Karpas-422 (cell line): ENCODE measurements at regions not wholly inside any gene's neighbourhood (a gene's known extent, or its start where the extent isn't known, plus 50 kb on each side); places are given as distances from the start of the nearest gene placed in this dataset.
"Not testable (repeated sequence)": the region's sequence is repeated elsewhere in the genome, so short reads cannot be mapped to it uniquely, and the experiment has no call there.

Experiments
- DNase-seq: peaks from one replicate; pipeline ENCODE4 v3.0.0-alpha.2; 2015
- H2AFZ ChIP-seq: fragments of 200-600 bp; sonication (generic); 2 replicates; pipeline ENCODE4 v1.6.1; 2014; ENCODE audit warnings: antibody characterized with exemption, low read length, mixed read lengths
- H3K27ac ChIP-seq: fragments of 200-600 bp; sonication (generic); 2 replicates; pipeline ENCODE4 v1.5.1; 2014; ENCODE audit warnings: mild to moderate bottlenecking, low read length, moderate library complexity
- H3K27me3 ChIP-seq: fragments of 200-600 bp; sonication (generic); 2 replicates; pipeline ENCODE4 v1.6.1; 2014; ENCODE audit warnings: low read length, mixed read lengths
- H3K36me3 ChIP-seq: fragments of 200-600 bp; sonication (generic); 2 replicates; pipeline ENCODE4 v1.6.1; 2014; ENCODE audit warnings: low read length, mixed read lengths; ENCODE audit not compliant: insufficient read depth
- H3K4me1 ChIP-seq: fragments of 200-600 bp; sonication (generic); 2 replicates; pipeline ENCODE4 v1.6.1; 2014; ENCODE audit warnings: mild to moderate bottlenecking, low read length, mixed read lengths
- H3K4me2 ChIP-seq: fragments of 200-600 bp; sonication (generic); 2 replicates; pipeline ENCODE4 v1.6.1; 2014; ENCODE audit warnings: low read length, low read depth, mild to moderate bottlenecking; ENCODE audit not compliant: poor library complexity, severe bottlenecking
- H3K4me3 ChIP-seq: fragments of 200-600 bp; sonication (generic); 2 replicates; pipeline ENCODE4 v1.5.1; 2014; ENCODE audit warnings: mild to moderate bottlenecking, antibody characterized with exemption, low read length, mixed read lengths
- H3K79me2 ChIP-seq: fragments of 200-600 bp; sonication (generic); 2 replicates; pipeline ENCODE4 v1.6.1; 2014; ENCODE audit warnings: mild to moderate bottlenecking, low read length, mixed read lengths
- H3K9ac ChIP-seq: fragments of 200-600 bp; sonication (generic); 2 replicates; pipeline ENCODE4 v1.6.0; 2014; ENCODE audit warnings: low read length
- H3K9me2 ChIP-seq: fragments of 200-600 bp; sonication (generic), shearing (Covaris generic); replicated peaks from 2 replicates; pipeline ENCODE4 v1.6.0; 2014; ENCODE audit warnings: mild to moderate bottlenecking, low read length, moderate library complexity; ENCODE audit not compliant: insufficient read depth
- H3K9me3 ChIP-seq: fragments of 300-700, 200-600 bp; sonication (generic); 2 replicates; pipeline ENCODE4 v1.6.1; 2014; ENCODE audit warnings: low read length, mixed read lengths
- H4K20me1 ChIP-seq: fragments of 200-600 bp; sonication (generic); 2 replicates; pipeline ENCODE4 v1.6.1; 2014; ENCODE audit warnings: mild to moderate bottlenecking, antibody characterized with exemption, low read length, low read depth; ENCODE audit not compliant: insufficient read depth

- H4K20me1 ChIP-seq, result no peaks in the 10 kb centered on the region
- no peak overlapping the region for H3K9ac ChIP-seq
- no peak for DNase-seq
- no peaks in the 10 kb centered on the region for H3K79me2 ChIP-seq
- H3K4me2 ChIP-seq, result no peak overlapping the region
- H3K9me3 ChIP-seq, result peaks cover 16% of the 10 kb centered on the region; the same call in 1 of the 2 replicates
- no peaks in the 10 kb centered on the region for H3K27me3 ChIP-seq
- H3K36me3 ChIP-seq, result no peaks in the 10 kb centered on the region
- no peak overlapping the region for H2AFZ ChIP-seq
- H3K27ac ChIP-seq, result no peak overlapping the region
- no peak overlapping the region for H3K4me3 ChIP-seq
- no peaks in the 10 kb centered on the region for H3K4me1 ChIP-seq
- no peaks in the 10 kb centered on the region for H3K9me2 ChIP-seq
Observed at GRCh38 chrX:96575011-96575410, 109.6 kb upstream of the DIAPH2 start.

GRCh38 chrX:96576368-96576767 lies 108.3 kb upstream of the DIAPH2 start:
- H3K9ac ChIP-seq, result no peak overlapping the region
- H3K9me2 ChIP-seq, result no peaks in the 10 kb centered on the region
- H2AFZ ChIP-seq, result no peak overlapping the region
- H4K20me1 ChIP-seq, result no peaks in the 10 kb centered on the region
- H3K36me3 ChIP-seq, result no peaks in the 10 kb centered on the region
- DNase-seq, result no peak
- H3K9me3 ChIP-seq, result peaks cover 13% of the 10 kb centered on the region; the same call in 1 of the 2 replicates
- H3K27ac ChIP-seq, result no peak overlapping the region
- no peak overlapping the region for H3K4me3 ChIP-seq
- no peak overlapping the region for H3K4me2 ChIP-seq
- no peaks in the 10 kb centered on the region for H3K27me3 ChIP-seq
- no peaks in the 10 kb centered on the region for H3K4me1 ChIP-seq
- H3K79me2 ChIP-seq, result no peaks in the 10 kb centered on the region

GRCh38 chrX:96578781-96579180 lies 105.9 kb upstream of the DIAPH2 start:
- no peak overlapping the region for H3K9ac ChIP-seq
- H3K4me3 ChIP-seq, result no peak overlapping the region

GRCh38 chrX:96579252-96579651 lies 105.4 kb upstream of the DIAPH2 start:
- Histone ChIP-seq H2AFZ (no peak overlapping the region), H3K9me2 (no peaks in the 10 kb centered on the region), H3K4me1 (no peaks in the 10 kb centered on the region), H3K9ac (no peak overlapping the region), H4K20me1 (no peaks in the 10 kb centered on the region), H3K27ac (no peak overlapping the region), H3K36me3 (no peaks in the 10 kb centered on the region), H3K27me3 (no peaks in the 10 kb centered on the region), H3K9me3 (peaks cover 13% of the 10 kb centered on the region; the same call in 1 of the 2 replicates), H3K4me2 (no peak overlapping the region), H3K79me2 (no peaks in the 10 kb centered on the region), H3K4me3 (no peak overlapping the region)
- DNase-seq, result no peak

More at GRCh38 chrX:96578781-96579180, 105.9 kb upstream of the DIAPH2 start:
- DNase-seq, result no peak
- peaks cover 13% of the 10 kb centered on the region; the same call in 1 of the 2 replicates for H3K9me3 ChIP-seq
- H3K4me1 ChIP-seq, result no peaks in the 10 kb centered on the region
- no peaks in the 10 kb centered on the region for H3K27me3 ChIP-seq
- H3K4me2 ChIP-seq, result no peak overlapping the region
- H3K27ac ChIP-seq, result no peak overlapping the region
- no peaks in the 10 kb centered on the region for H3K36me3 ChIP-seq
- H2AFZ ChIP-seq, result no peak overlapping the region
- H4K20me1 ChIP-seq, result no peaks in the 10 kb centered on the region
- no peaks in the 10 kb centered on the region for H3K9me2 ChIP-seq
- H3K79me2 ChIP-seq, result no peaks in the 10 kb centered on the region

GRCh38 chrX:96590403-96590802 lies 94.2 kb upstream of the DIAPH2 start:
- Histone ChIP-seq H3K9me3 (peaks cover 4% of the 10 kb centered on the region; the same call in 1 of the 2 replicates), H3K27me3 (no peaks in the 10 kb centered on the region), H3K9ac (no peak overlapping the region), H3K4me1 (no peaks in the 10 kb centered on the region), H3K9me2 (no peaks in the 10 kb centered on the region), H3K79me2 (no peaks in the 10 kb centered on the region), H2AFZ (no peak overlapping the region), H3K4me2 (no peak overlapping the region), H3K27ac (no peak overlapping the region), H3K4me3 (no peak overlapping the region), H4K20me1 (no peaks in the 10 kb centered on the region), H3K36me3 (no peaks in the 10 kb centered on the region)
- DNase-seq, result no peak

- Histone ChIP-seq H3K9me2 (0 out of 2 replicates have a peak, but pooled peaks cover 6% of the 10 kb centered on the region), H3K36me3 (no peaks in the 10 kb centered on the region), H3K27ac (no peak overlapping the region), H4K20me1 (no peaks in the 10 kb centered on the region), H3K27me3 (no peaks in the 10 kb centered on the region), H2AFZ (no peak overlapping the region), H3K9me3 (peaks cover 4% of the 10 kb centered on the region; the same call in 1 of the 2 replicates), H3K4me1 (no peaks in the 10 kb centered on the region), H3K79me2 (no peaks in the 10 kb centered on the region), H3K4me3 (no peak overlapping the region), H3K4me2 (no peak overlapping the region), H3K9ac (no peak overlapping the region)
- no peak for DNase-seq
Observed at GRCh38 chrX:96591421-96591820, 93.2 kb upstream of the DIAPH2 start.

GRCh38 chrX:96597847-96598246 lies 86.8 kb upstream of the DIAPH2 start:
- H3K27me3 ChIP-seq, H3K9me3 ChIP-seq, H3K4me3 ChIP-seq, H2AFZ ChIP-seq, H3K9me2 ChIP-seq, H3K9ac ChIP-seq, H4K20me1 ChIP-seq, H3K36me3 ChIP-seq, H3K27ac ChIP-seq, DNase-seq, H3K4me2 ChIP-seq, H3K4me1 ChIP-seq, H3K79me2 ChIP-seq: not testable (repeated sequence)

GRCh38 chrX:96611619-96612362 lies 72.9 kb upstream of the DIAPH2 start:
- H4K20me1 ChIP-seq, result no peaks in the 10 kb centered on the region
- H3K27me3 ChIP-seq, result no peaks in the 10 kb centered on the region

More at GRCh38 chrX:96611619-96612362, 72.9 kb upstream of the DIAPH2 start:
- Histone ChIP-seq H3K4me2 (no peak overlapping the region), H2AFZ (no peak overlapping the region), H3K9me2 (no peaks in the 10 kb centered on the region; the same call in 1 of the 2 replicates), H3K79me2 (no peaks in the 10 kb centered on the region), H3K4me3 (no peak overlapping the region), H3K36me3 (no peaks in the 10 kb centered on the region), H3K27ac (no peak overlapping the region), H3K4me1 (no peaks in the 10 kb centered on the region), H3K9me3 (no peaks in the 10 kb centered on the region; the same call in 1 of the 2 replicates), H3K9ac (no peak overlapping the region)
- no peak for DNase-seq
